SK-N-MC (cell line): ENCODE measurements at regions not wholly inside any gene's neighbourhood (a gene's known extent, or its start where the extent isn't known, plus 50 kb on each side); places are given as distances from the start of the nearest gene placed in this dataset.

ENCODE experiments used
- EZH2 ChIP-seq: fragments of 200-600 bp; sonication (generic); IDR thresholded peaks from one replicate; pipeline ENCODE4 v1.6.1; 2017; ENCODE audit warnings: antibody characterized with exemption
- POLR2AphosphoS5 ChIP-seq: IDR thresholded peaks from 2 replicates; pipeline ENCODE4 v1.6.1; 2012; ENCODE audit warnings: mild to moderate bottlenecking, low read depth, low read length, borderline replicate concordance

GRCh38 chr20:16647875-16648597 lies 74.8 kb upstream of the KIF16B start:
- TF ChIP-seq EZH2 (no peak), POLR2AphosphoS5 (no peak)
